GM21529 (cell line): ENCODE measurements at regions not wholly inside any gene's neighbourhood (a gene's known extent, or its start where the extent isn't known, plus 50 kb on each side); places are given as distances from the start of the nearest gene placed in this dataset.
A peak's percentile ranks its signal among the peaks of the same experiment; 100 is the strongest.

Source experiments
- ATAC-seq: cut with Tn5 transposase; IDR thresholded peaks from one replicate; pipeline ENCODE4 v1.9.1; 2021; ENCODE audit not compliant: unreplicated experiment

- ATAC-seq: no peak
These were observed 104.0 kb downstream of the BAMBI start for GRCh38 chr10:28781296-28781695.

- ATAC-seq: no peak
These were observed 105.8 kb downstream of the BAMBI start for GRCh38 chr10:28783087-28783486.

- no peak for ATAC-seq
These were observed 107.7 kb downstream of the BAMBI start for GRCh38 chr10:28785018-28785417.

- peak; percentile 72 for ATAC-seq
These were observed 110.9 kb downstream of the BAMBI start for GRCh38 chr10:28788252-28788651.

GRCh38 chr10:28788762-28789161 is 111.4 kb downstream of the BAMBI start:
- ATAC-seq: no peak

- no peak for ATAC-seq
These were observed 112.8 kb downstream of the BAMBI start for GRCh38 chr10:28790146-28790545.

- ATAC-seq: no peak
These were observed 116.2 kb downstream of the BAMBI start for GRCh38 chr10:28793482-28793881.

GRCh38 chr10:28794986-28795385 is 117.7 kb downstream of the BAMBI start:
- ATAC-seq: no peak

- ATAC-seq: no peak
These were observed 119.5 kb downstream of the BAMBI start for GRCh38 chr10:28796606-28797512.

- ATAC-seq: no peak
These were observed 120.6 kb downstream of the BAMBI start for GRCh38 chr10:28797904-28798371.

GRCh38 chr10:28798428-28798955 is 121.2 kb downstream of the BAMBI start:
- no peak for ATAC-seq

- no peak for ATAC-seq
These were observed 121.6 kb downstream of the BAMBI start for GRCh38 chr10:28798964-28799363.

- no peak for ATAC-seq
These were observed 122.8 kb downstream of the BAMBI start for GRCh38 chr10:28800144-28800543.

- no peak for ATAC-seq
These were observed 123.9 kb downstream of the BAMBI start for GRCh38 chr10:28801247-28801646.

- no peak for ATAC-seq
These were observed 124.5 kb downstream of the BAMBI start for GRCh38 chr10:28801869-28802268.

- ATAC-seq: no peak
These were observed 128.1 kb downstream of the BAMBI start for GRCh38 chr10:28805390-28805789.

- no peak for ATAC-seq
These were observed 129.2 kb downstream of the BAMBI start for GRCh38 chr10:28806488-28806941.

- no peak for ATAC-seq
These were observed 129.8 kb downstream of the BAMBI start for GRCh38 chr10:28806951-28807759.

- ATAC-seq: no peak
These were observed 130.7 kb downstream of the BAMBI start for GRCh38 chr10:28807760-28808613.

- ATAC-seq: no peak
These were observed 131.4 kb downstream of the BAMBI start for GRCh38 chr10:28808693-28809092.
